HG03159 (cell line): ENCODE measurements at regions not wholly inside any gene's neighbourhood (a gene's known extent, or its start where the extent isn't known, plus 50 kb on each side); places are given as distances from the start of the nearest gene placed in this dataset.

Experiments used
- ATAC-seq: cut with Tn5 transposase; IDR thresholded peaks from one replicate; pipeline ENCODE4 v1.9.1; 2021; ENCODE audit warnings: mild to moderate bottlenecking, moderate library complexity; ENCODE audit not compliant: unreplicated experiment

DNA sequence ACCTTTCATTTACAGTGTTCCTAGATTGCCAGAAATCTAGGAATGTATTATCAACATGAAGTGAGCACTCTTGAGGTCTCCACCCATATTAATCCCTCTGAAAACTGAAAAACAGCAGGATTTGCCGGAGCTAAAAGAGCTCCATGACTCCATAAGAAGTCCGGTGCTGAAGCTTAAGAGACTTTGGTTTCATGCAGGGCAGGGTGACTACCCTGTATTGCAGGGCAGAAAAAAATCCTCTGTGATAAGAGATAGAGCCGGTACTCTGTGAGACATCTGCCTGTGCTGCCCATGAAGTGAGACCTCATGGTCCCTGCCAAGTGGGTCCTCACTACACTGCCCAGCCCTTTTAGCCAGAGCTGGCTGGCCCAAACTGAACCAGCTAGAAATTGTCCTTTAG is 127.2 kb upstream of the NPY2R start:
- ATAC-seq: no peak

DNA sequence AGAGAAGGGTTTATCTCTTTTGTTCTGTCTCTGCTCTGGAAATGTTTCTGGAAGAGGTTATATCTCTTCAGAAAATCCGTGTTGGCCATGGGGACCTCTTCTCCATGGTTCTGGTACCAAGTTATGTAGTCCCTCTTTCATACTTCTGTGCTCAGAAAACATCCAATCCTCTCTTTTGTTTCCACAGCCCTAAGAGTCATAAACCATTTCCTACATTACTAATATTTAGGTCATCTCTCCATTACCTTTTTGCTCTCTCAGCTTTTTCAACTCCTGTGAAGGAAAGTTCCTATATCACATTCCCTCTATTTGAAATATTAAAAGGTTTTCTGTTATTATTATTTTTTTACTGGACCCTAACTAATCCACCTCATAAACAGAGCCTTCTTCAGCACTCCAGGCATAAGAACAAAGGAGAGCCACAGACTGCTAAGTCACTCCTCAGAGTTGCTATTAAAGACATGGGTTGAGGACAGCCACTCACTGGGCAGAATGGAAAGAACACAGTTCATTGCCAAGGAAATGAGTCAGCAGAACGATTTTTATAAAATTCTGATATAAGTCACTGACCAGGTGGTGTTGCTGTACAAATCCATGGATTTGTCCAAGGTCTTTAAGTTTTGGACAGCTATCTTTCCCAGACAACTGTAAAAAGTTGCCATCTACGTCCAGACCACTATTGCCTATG is 122.4 kb upstream of the NPY2R start:
- ATAC-seq: no peak

DNA sequence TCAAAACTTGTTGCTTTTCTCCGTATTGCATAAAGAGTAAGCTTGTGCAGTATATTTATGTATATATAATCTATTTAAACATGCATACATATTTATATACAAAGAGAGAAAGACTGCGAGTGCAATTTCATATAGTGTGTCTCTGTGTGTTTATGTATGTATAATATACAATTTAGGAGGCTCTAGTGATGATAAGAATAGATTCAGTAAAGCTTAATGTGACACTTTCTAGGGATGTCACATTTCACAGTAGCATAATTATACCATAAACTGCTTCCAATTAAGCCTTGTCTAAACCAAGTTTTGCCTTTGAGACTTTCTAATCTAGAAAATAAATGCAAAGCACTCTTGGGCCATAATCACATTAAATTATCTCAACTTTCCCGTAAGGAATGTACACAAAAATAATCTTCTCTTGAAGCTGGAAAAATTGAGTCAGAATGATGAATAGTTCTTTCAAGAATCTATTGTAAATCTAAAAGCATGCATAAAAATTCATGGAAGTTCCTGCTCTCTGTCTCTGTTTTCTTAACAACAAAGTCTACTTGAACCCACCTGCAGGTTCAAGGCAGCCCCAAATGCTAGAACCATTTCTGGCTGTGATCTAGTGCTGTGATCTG is 114.1 kb upstream of the NPY2R start:
- ATAC-seq: no peak

DNA sequence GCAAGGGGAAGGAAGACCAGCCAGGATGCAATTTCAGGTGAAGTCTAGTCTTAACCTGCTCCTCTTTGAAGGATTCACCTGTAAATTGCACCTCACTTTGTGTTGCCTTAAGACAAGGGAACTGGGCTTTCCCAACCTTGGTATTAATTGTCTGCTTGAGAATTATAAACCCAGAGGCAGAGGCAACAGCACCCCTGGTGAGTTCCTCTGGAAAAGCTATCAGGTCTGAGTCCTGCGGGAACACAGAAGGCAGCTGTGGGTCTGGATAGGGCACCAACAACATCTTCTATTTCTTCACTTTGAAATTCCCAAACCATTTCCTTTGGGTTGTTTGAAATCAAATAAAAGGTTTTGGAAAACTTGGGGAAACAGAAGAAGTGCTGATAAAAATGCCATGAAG is 109.2 kb upstream of the NPY2R start:
- no peak for ATAC-seq

DNA sequence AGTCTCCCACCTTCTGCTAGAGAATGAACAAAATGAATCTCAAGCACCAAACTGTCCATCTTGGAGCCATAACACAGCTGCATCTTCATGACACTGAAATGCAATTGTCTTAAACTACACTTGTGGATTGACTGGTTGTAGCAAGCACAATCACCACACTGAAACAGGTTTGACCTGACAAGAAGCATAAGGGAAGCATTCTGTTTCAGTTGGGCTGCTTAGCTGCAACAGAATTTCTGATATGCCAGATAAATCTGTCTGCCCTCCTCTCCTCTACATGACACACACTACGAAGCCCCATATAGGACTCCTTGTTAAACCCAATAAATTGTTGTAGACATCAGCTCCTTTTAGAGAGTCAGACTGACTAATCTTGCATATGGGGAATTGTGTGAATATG is 101.8 kb upstream of the NPY2R start:
- ATAC-seq: no peak

DNA sequence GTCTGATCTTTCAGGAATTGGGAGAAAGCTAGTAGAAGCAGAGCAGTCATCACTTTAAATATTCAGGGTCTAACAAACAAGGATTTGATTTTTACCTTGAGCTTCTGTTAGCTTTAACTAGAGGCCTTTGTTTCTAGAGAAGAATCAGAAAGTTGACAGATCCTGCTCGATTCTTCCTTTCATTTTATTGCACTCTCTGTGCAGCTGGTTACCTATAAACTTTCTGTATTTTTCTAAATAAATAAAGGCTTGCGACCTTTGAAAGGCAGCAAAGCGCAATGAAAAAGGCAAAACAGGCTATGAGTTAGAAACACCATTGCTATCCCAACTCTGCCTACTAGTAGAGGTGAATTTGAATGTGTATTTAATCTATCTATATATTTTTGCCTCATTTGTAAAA is 101.4 kb upstream of the NPY2R start:
- ATAC-seq: no peak

DNA sequence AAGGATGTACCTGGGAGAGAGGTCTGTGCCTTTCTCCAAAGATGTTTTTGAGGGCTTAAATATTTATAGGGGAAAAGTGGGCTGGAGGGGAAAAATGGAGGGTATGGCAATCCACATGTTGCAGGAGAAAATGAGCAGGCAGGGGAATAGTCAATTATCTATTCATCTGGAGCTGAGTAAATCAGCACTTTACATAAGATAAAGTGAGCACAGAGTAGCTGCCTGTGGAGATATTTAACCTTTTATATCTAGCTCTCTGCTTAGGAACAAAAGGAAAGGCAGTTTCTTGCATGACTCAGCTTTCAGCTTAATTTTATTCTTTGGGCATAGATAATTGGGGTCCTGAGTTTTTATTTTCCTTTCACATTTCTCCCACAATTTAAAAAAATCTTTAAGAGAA is 93.6 kb upstream of the NPY2R start:
- no peak for ATAC-seq

DNA sequence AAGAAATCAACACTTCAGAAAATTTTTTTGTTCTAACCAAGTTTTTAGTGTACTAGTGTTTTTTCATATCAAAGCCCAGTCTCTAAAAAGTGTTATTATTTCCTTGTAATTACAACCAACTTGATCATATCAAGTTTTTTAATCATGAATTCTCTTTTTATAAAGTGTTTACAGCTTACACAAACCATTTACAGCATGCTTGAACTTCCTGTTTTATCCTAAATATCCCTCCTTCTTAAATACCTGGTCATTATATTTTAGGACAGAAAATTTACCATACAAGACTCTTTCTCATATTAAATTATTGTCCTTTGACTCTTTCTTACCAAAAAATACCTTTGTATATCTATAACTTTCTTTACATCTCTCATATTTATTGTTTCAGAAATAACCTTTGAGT is 89.4 kb upstream of the NPY2R start:
- ATAC-seq: no peak

DNA sequence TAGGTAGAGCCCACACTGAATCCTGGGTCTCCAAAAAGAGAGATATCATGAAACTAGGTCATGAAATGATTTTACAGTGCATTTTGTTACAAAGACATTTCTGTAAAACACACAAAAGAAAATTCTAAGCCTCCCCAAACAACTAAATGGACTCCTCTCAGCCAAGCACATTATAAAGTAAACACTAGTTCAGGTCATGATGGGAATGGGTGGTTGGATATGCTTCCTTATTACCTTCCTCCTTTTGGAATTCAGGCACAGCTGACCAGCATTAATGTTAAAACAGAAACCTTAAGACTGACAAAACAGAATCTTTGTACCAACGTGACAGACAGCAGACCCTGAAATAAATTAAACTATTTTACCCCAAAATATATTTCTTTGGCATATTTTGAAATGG is 87.9 kb upstream of the NPY2R start:
- no peak for ATAC-seq

DNA sequence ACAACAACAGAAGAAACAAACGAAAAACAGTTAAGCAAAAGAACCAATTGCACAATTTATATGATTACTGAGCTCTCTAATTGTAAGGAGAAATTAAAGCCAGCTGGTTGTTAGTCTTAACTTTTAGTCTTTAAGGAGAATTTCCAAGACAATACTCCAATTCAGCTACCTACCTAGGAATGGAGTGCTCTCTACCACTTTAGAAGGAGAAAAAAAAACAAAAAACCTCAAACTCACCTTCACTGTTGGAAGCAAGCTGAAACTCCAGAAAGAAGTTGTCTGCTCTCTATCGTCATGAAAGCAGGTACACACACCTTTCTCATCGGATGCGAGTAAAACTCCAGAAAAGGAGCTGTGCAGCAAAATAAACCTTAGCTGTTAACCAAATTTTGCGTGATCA is 86.1 kb upstream of the NPY2R start:
- ATAC-seq: no peak

DNA sequence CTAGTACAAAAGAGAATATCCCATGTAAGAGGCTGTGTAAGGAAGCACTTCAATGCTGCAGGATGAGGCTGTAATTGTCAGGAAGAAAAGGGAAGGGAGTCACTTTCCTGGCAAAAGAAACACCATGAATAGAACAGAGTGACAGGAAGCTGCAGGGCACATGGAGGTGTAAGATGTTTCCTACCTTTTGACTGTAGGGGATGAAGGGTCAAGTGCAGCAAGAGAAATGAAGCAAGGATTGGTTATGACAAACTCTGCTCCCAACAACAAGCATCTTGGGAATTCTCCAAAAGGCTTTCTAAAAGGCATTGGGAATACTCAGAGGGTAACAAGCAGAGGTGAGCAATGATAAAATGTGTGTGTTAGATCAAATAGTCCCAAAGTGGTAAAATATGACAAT is 74.3 kb upstream of the NPY2R start:
- no peak for ATAC-seq

DNA sequence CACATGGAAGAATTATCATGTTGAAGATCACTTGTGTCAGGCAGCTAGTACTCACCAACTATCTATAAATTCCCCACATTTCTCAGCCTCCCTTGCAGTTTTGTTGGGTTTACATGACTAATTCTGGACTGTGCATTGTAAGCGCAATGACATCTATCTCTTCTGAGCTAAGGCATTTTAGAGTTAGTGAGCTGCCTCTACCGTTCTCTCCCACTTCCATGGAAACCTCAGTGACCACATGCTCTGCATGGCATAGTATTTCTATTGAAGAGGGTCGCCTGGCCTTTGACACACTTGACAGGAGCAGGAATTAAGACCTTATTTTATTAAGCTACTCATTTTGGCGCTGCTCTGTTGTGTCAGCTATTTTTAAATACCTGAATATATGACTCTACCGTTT is 67.5 kb upstream of the NPY2R start:
- no peak for ATAC-seq

DNA sequence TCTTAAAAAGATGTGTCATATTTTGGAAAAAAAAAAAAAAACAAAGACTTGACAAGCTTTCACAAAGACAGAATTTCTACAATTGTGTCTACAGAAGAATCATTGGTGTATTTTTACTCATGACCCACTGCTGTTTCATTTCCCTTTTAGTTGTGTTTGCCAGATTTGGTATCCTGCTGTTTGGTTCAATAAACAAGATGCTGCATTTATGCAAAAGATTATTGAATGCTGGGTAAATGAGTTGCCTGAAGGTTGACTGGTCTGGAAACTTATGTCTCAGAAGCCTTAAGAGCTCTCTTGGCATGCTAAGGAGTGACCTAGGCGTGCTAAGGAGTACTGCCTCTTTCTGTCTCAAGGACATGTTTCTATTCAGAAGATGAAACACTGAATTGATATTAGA is 64.9 kb upstream of the NPY2R start:
- ATAC-seq: no peak
